ENCODE measurements at regions not wholly inside any gene's neighbourhood (a gene's known extent, or its start where the extent isn't known, plus 50 kb on each side); places are given as distances from the start of the nearest gene placed in this dataset.

GRCh38 chr12:111189792-111190191, 179.1 kb downstream of the PHETA1 start:
- TF ChIP-seq CTCF (IDR thresholded peaks at IDR 0.05) (no peak), EP300 (IDR thresholded peaks at IDR 0.05) (no peak), POLR2A (IDR thresholded peaks at IDR 0.05) (no peak), POLR2AphosphoS5 (IDR thresholded peaks at IDR 0.05) (no peak)
